GM18873 (cell line): ENCODE measurements at regions not wholly inside any gene's neighbourhood (a gene's known extent, or its start where the extent isn't known, plus 50 kb on each side); places are given as distances from the start of the nearest gene placed in this dataset.
A peak's percentile ranks its signal among the peaks of the same experiment; 100 is the strongest.
"Not testable (repeated sequence)": the region's sequence is repeated elsewhere in the genome, so short reads cannot be mapped to it uniquely, and the experiment has no call there.

Experiments
- ATAC-seq: cut with Tn5 transposase; IDR thresholded peaks from one replicate; pipeline ENCODE4 v1.9.1; 2021; ENCODE audit warnings: mild to moderate bottlenecking, moderate library complexity, moderate number of reproducible peaks; ENCODE audit not compliant: unreplicated experiment, low FRiP score

DNA sequence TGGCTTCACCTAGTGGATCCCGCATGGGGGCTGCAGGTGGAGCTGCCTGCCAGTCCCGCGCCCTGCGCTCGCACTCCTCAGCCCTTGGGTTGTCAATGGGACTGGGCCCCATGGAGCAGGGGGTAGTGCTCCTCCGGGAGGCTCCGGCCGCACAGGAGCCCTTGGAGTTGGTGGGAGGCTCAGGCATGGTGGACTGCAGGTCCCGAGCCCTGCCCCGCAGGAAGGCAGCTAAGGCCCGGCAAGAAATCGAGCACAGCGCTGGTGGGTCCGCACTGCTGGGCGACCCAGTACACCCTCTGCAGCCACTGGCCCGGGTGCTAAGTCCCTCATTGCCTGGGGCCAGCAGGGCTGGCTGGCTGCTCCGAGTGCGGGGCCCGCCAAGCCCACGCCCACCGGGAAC lies 231.2 kb upstream of the TECRL start:
- not testable (repeated sequence) for ATAC-seq

GRCh38 chr4:64625438-64625837 lies 216.2 kb upstream of the TECRL start:
- no peak for ATAC-seq

GRCh38 chr4:64617800-64618199 lies 208.6 kb upstream of the TECRL start:
- ATAC-seq, result no peak

- no peak for ATAC-seq
Observed at GRCh38 chr4:64614276-64614675, 205.0 kb upstream of the TECRL start.

- ATAC-seq, result no peak
Observed at GRCh38 chr4:64613046-64613445, 203.8 kb upstream of the TECRL start.

DNA sequence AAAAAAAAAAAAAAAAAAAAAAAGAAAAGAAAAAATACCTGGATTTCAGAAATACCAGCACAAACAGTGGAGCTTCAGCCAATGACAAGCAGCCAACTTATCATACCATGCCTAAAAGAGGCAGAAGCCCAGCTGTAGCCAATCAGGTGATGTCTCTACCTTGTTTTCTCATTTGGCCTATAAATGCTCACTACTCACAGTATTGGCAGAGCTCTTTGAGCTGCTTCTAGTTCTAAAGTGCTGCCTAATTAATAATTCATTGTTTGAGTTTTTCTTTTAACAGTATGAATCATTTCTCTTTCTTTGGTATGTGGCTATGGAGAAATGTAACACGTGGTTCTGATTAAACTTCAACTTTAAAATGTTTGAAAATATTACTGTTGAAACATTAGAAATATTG lies 188.8 kb upstream of the TECRL start:
- no peak for ATAC-seq

- ATAC-seq, result no peak
Observed at GRCh38 chr4:64594723-64595122, 185.5 kb upstream of the TECRL start.

- ATAC-seq, result no peak
Observed at GRCh38 chr4:64588507-64588906, 179.3 kb upstream of the TECRL start.

GRCh38 chr4:64584981-64585557 lies 175.8 kb upstream of the TECRL start:
- no peak for ATAC-seq

DNA sequence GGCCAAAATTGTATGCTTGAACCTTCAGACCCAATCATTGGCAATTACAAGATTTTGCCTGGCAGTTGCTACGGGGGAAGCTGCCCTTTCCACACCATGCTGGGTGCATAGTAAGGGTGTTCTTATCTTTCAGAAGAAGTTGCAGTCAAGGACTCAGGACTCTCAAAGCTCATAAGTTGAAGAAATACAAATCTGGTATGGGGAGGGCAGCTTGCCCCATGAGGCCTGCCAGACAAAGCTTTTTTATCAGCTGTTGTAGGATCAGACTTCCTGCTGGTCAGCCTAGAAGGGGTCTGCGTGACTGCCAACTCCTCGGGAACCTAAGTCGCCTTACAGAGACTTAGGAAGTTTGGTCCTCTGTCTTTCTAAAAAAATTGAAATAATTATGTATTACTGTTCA lies 174.9 kb upstream of the TECRL start:
- no peak for ATAC-seq

- no peak for ATAC-seq
Observed at GRCh38 chr4:64582492-64582891, 173.2 kb upstream of the TECRL start.

DNA sequence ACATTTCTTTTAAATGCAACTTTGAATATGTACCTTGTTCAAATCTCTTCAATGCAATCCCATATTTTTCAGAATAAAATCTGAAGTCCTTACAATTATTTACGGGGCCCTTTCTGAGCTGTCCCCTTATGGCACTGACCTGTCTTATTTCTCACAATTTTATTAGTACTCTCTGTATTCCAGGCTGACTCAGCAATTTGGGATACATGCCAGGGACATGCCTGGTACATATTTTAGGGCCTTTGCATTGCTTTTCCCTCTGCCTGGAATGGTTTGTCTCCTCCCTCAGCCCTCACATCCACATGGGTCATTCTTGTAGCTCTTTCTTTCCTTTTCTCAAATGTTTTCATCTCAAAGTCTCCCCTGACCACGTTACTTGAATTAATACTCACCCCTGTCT lies 172.2 kb upstream of the TECRL start:
- no peak for ATAC-seq

- no peak for ATAC-seq
Observed at GRCh38 chr4:64564126-64564525, 154.9 kb upstream of the TECRL start.

DNA sequence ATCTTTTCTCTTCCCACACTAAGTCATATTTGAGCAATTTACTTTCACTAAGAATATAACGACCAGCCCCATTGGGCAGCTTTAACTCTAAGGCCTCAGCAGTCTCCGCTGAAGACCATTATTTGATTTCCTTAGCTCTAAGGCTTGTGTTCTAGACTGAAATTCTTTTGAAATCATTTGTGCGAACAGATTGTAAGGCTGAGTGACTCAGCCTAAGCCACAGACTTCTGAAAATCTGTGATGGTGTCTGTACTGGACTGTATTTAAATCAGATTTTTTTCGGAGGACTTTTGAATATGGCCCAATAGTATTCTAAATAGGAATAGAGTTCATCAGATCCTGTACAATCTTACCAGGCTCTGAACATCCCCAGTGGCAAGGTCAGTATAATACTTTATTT lies 150.3 kb upstream of the TECRL start:
- no peak for ATAC-seq

DNA sequence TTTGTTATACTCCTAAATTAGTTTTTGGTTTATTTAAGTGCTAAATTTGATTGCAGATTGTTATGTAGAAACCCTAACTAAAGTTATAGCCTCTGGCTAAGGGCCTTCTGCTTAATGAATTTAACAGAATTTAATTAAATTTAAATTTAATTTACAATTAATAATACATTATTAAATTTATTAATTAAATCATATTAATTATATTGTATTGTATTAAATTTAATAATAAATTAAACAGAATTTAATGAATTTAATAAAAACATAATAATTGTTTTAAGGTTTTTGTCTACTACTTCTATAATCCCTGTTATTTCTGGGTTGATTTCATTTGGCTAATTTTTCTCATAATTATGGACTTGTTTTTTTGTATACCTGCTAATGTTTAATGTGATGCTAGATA lies 141.9 kb upstream of the TECRL start:
- ATAC-seq, result no peak

DNA sequence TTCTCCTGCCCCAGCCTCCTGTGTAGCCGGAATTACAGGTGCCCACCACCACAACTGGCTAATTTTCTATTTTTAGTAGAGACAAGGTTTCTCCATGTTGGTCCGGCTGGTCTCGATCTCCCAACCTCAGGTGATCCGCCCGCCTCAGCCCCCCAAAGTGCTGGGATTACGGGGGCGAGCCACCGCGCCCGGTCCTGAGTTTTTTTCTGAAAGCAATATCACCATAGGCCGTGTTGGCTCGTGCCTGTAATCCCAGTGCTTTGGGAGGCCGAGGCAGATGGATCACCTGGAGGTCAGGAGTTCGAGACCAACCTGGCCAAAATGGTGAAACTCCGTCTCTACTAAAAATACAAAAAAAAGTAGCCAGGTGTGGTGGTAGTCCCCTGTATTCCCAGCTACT lies 136.3 kb upstream of the TECRL start:
- ATAC-seq, result no peak

- ATAC-seq, result peak; percentile 93
Observed at GRCh38 chr4:64539234-64539849, 130.1 kb upstream of the TECRL start.

- no peak for ATAC-seq
Observed at GRCh38 chr4:64538219-64538618, 129.0 kb upstream of the TECRL start.

GRCh38 chr4:64533637-64534036 lies 124.4 kb upstream of the TECRL start:
- no peak for ATAC-seq

GRCh38 chr4:64533159-64533558 lies 123.9 kb upstream of the TECRL start:
- no peak for ATAC-seq

- ATAC-seq, result no peak
Observed at GRCh38 chr4:64520421-64520820, 111.2 kb upstream of the TECRL start.

GRCh38 chr4:64518600-64518999 lies 109.3 kb upstream of the TECRL start:
- no peak for ATAC-seq

GRCh38 chr4:64516176-64516575 lies 106.9 kb upstream of the TECRL start:
- ATAC-seq, result no peak
